ENCODE measurements at regions not wholly inside any gene's neighbourhood (a gene's known extent, or its start where the extent isn't known, plus 50 kb on each side); places are given as distances from the start of the nearest gene placed in this dataset.

DNA sequence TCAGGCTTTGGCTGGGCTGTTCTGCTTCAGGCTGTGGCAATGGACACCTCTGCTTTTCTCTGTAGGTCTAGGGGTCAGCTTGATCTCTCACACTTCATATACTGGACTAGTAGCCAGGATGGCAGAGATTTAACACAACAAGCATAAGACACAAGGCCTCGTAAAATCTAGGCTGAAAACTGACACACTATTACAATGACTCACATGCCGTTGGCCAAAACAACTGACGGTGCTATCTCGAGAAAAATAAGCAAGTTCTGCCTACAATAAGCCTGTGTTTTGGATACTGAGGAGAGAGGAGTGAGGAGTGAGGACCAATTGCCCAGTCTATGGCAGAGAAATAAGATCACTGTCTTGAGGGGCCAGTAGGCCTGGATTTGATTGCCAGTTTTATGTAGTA lies 840.7 kb upstream of the ADAMTS5 start:
- no peak for DNase-seq
- Histone ChIP-seq H3K27ac (no peak overlapping the region), H3K36me3 (replicated peaks) (no peaks in the 10 kb centered on the region), H3K4me3 (ENCODE audit: low read depth, low read length) (no peak overlapping the region), H3K27me3 (replicated peaks) (no peaks in the 10 kb centered on the region)
- in situ Hi-C loops (cut with HindIII; ENCODE audit: low pct_ligation_motif_present, low sequenced_read_pairs): no loop called here
- TF ChIP-seq, protein P1, sequence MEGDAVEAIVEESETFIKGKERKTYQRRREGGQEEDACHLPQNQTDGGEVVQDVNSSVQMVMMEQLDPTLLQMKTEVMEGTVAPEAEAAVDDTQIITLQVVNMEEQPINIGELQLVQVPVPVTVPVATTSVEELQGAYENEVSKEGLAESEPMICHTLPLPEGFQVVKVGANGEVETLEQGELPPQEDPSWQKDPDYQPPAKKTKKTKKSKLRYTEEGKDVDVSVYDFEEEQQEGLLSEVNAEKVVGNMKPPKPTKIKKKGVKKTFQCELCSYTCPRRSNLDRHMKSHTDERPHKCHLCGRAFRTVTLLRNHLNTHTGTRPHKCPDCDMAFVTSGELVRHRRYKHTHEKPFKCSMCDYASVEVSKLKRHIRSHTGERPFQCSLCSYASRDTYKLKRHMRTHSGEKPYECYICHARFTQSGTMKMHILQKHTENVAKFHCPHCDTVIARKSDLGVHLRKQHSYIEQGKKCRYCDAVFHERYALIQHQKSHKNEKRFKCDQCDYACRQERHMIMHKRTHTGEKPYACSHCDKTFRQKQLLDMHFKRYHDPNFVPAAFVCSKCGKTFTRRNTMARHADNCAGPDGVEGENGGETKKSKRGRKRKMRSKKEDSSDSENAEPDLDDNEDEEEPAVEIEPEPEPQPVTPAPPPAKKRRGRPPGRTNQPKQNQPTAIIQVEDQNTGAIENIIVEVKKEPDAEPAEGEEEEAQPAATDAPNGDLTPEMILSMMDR (IDR thresholded peaks at IDR 0.05; ENCODE audit: low read depth, low read length, missing control alignments): no peak

DNA sequence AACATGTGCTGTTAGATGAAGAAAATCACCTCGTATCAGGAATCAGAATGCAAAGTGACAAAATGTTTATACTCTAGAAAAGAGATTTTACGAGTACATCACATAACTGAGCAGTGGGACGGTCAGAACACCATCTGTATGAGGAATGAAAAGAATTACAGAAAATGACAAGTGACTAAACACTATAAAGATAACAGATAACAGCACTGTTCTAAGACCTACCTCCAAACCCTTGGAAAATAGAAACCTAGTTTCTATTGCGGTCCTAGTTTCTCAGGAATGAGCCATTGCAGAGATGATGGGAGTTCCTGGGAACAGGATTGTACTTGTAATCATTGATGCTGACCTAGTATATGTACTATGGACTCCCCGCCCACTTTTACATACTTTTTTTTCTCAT lies 839.4 kb upstream of the ADAMTS5 start:
- H3K4me3 ChIP-seq (ENCODE audit: low read depth, low read length): no peak overlapping the region
- TF ChIP-seq, protein P1 (IDR thresholded peaks at IDR 0.05; ENCODE audit: low read depth, low read length, missing control alignments): no peak
- H3K36me3 ChIP-seq (replicated peaks): no peaks in the 10 kb centered on the region
- in situ Hi-C loops (cut with HindIII; ENCODE audit: low pct_ligation_motif_present, low sequenced_read_pairs): no loop called here
- DNase-seq: no peak
- no peak overlapping the region for H3K27ac ChIP-seq
- H3K27me3 ChIP-seq (replicated peaks): no peaks in the 10 kb centered on the region

GRCh38 chr21:27805696-27806095 lies 838.8 kb upstream of the ADAMTS5 start:
- in situ Hi-C loops (cut with HindIII; ENCODE audit: low pct_ligation_motif_present, low sequenced_read_pairs): no loop called here
- H3K4me3 ChIP-seq (ENCODE audit: low read depth, low read length): no peak overlapping the region
- no peak overlapping the region for H3K27ac ChIP-seq
- TF ChIP-seq, protein P1 (IDR thresholded peaks at IDR 0.05; ENCODE audit: low read depth, low read length, missing control alignments): no peak
- DNase-seq: no peak
- no peaks in the 10 kb centered on the region for H3K36me3 ChIP-seq (replicated peaks)
- H3K27me3 ChIP-seq (replicated peaks): no peaks in the 10 kb centered on the region

- TF ChIP-seq, protein P1 (IDR thresholded peaks at IDR 0.05; ENCODE audit: low read depth, low read length, missing control alignments): no peak
- H3K27me3 ChIP-seq (replicated peaks): no peaks in the 10 kb centered on the region
- no peak overlapping the region for H3K4me3 ChIP-seq (ENCODE audit: low read depth, low read length)
- in situ Hi-C loops (cut with HindIII; ENCODE audit: low pct_ligation_motif_present, low sequenced_read_pairs): no loop called here
- no peaks in the 10 kb centered on the region for H3K36me3 ChIP-seq (replicated peaks)
- no peak overlapping the region for H3K27ac ChIP-seq
- DNase-seq: no peak
These were observed 837.6 kb upstream of the ADAMTS5 start for GRCh38 chr21:27804515-27804914.

- no peak overlapping the region for H3K27ac ChIP-seq
- no peaks in the 10 kb centered on the region for H3K36me3 ChIP-seq (replicated peaks)
- in situ Hi-C loops (cut with HindIII; ENCODE audit: low pct_ligation_motif_present, low sequenced_read_pairs): no loop called here
- DNase-seq: no peak
- H3K27me3 ChIP-seq (replicated peaks): no peaks in the 10 kb centered on the region
- TF ChIP-seq, protein P1 (IDR thresholded peaks at IDR 0.05; ENCODE audit: low read depth, low read length, missing control alignments): no peak
- H3K4me3 ChIP-seq (ENCODE audit: low read depth, low read length): no peak overlapping the region
These were observed 836.7 kb upstream of the ADAMTS5 start for GRCh38 chr21:27803571-27803970.

GRCh38 chr21:27802816-27803475 lies 836.1 kb upstream of the ADAMTS5 start:
- Histone ChIP-seq H3K36me3 (replicated peaks) (no peaks in the 10 kb centered on the region), H3K4me3 (ENCODE audit: low read depth, low read length) (no peak overlapping the region), H3K27me3 (replicated peaks) (no peaks in the 10 kb centered on the region), H3K27ac (no peak overlapping the region)
- in situ Hi-C loops (cut with HindIII; ENCODE audit: low pct_ligation_motif_present, low sequenced_read_pairs): no loop called here
- peak; percentile 40 for DNase-seq
- TF ChIP-seq, protein P1 (IDR thresholded peaks at IDR 0.05; ENCODE audit: low read depth, low read length, missing control alignments): peak; percentile 81

All from brain microvascular endothelial cell (primary cell).